Activated T-cell treated with anti-CD3 and anti-CD28 coated beads, Interleukin-2, amount 50 U/mL, for 4 hours (primary cell): ENCODE measurements at regions not wholly inside any gene's neighbourhood (a gene's known extent, or its start where the extent isn't known, plus 50 kb on each side); places are given as distances from the start of the nearest gene placed in this dataset.

Source experiments
- ATAC-seq, 2 donors: fragments of 200-7000 bp; cut with Tn5 transposase; one replicate each; pipeline ENCODE4 v1.10.0; 2021
- DNase-seq: peaks from one replicate; pipeline ENCODE4 v3.0.0-alpha.2; 2020
- H3K27me3 Mint-ChIP-seq: one replicate; pipeline ENCODE4 v1.8.0; 2021; ENCODE audit warnings: low read depth, mixed read lengths
- H3K36me3 Mint-ChIP-seq: one replicate; pipeline ENCODE4 v1.8.0; 2022; ENCODE audit warnings: mixed read lengths; ENCODE audit not compliant: insufficient read depth
- H3K4me1 Mint-ChIP-seq: one replicate; pipeline ENCODE4 v1.8.0; 2021; ENCODE audit warnings: low read depth, mixed read lengths
- H3K4me3 Mint-ChIP-seq: one replicate; pipeline ENCODE4 v1.8.0; 2021; ENCODE audit warnings: mild to moderate bottlenecking, moderate library complexity, mixed read lengths
- H3K9me3 Mint-ChIP-seq: one replicate; pipeline ENCODE4 v1.8.0; 2021; ENCODE audit warnings: mixed read lengths

GRCh38 chr3:127405010-127405598, 117.3 kb upstream of the PRR20G start:
- H3K4me1 Mint-ChIP-seq: no peaks in the 10 kb centered on the region
- ATAC-seq (no peak), DNase-seq (no peak)
- H3K9me3 Mint-ChIP-seq: no peaks in the 10 kb centered on the region
- H3K4me3 Mint-ChIP-seq: no peak overlapping the region
- no peaks in the 10 kb centered on the region for H3K36me3 Mint-ChIP-seq
- H3K27me3 Mint-ChIP-seq: peaks cover 25% of the 10 kb centered on the region

- Mint-ChIP-seq H3K4me3 (no peak overlapping the region), H3K36me3 (no peaks in the 10 kb centered on the region), H3K27me3 (peaks cover 25% of the 10 kb centered on the region), H3K4me1 (no peaks in the 10 kb centered on the region), H3K9me3 (no peaks in the 10 kb centered on the region)
- DNase-seq: no peak
- ATAC-seq: no peak
Measured at GRCh38 chr3:127404221-127405009, 116.6 kb upstream of the PRR20G start.

GRCh38 chr3:127403795-127404194, 115.9 kb upstream of the PRR20G start:
- DNase-seq: no peak
- Mint-ChIP-seq H3K9me3 (no peaks in the 10 kb centered on the region), H3K27me3 (peaks cover 25% of the 10 kb centered on the region), H3K36me3 (no peaks in the 10 kb centered on the region), H3K4me3 (no peak overlapping the region), H3K4me1 (no peaks in the 10 kb centered on the region)
- ATAC-seq: no peak

GRCh38 chr3:127399154-127399553, 111.3 kb upstream of the PRR20G start:
- no peak overlapping the region for H3K4me3 Mint-ChIP-seq
- H3K9me3 Mint-ChIP-seq: no peaks in the 10 kb centered on the region
- ATAC-seq: no peak
- H3K4me1 Mint-ChIP-seq: no peaks in the 10 kb centered on the region
- DNase-seq: no peak
- H3K27me3 Mint-ChIP-seq: peaks cover 6% of the 10 kb centered on the region
- H3K36me3 Mint-ChIP-seq: no peaks in the 10 kb centered on the region

GRCh38 chr3:127396473-127396872, 108.6 kb upstream of the PRR20G start:
- DNase-seq (no peak), ATAC-seq (no peak)
- no peak overlapping the region for H3K4me3 Mint-ChIP-seq
- no peaks in the 10 kb centered on the region for H3K9me3 Mint-ChIP-seq
- peaks cover 13% of the 10 kb centered on the region for H3K27me3 Mint-ChIP-seq
- no peaks in the 10 kb centered on the region for H3K36me3 Mint-ChIP-seq
- H3K4me1 Mint-ChIP-seq: no peaks in the 10 kb centered on the region

- DNase-seq: no peak
- ATAC-seq: no peak
Measured at GRCh38 chr3:127395663-127396355, 108.0 kb upstream of the PRR20G start.

GRCh38 chr3:127394984-127395662, 107.3 kb upstream of the PRR20G start:
- ATAC-seq: no peak
- Mint-ChIP-seq H3K36me3 (no peaks in the 10 kb centered on the region), H3K4me1 (no peaks in the 10 kb centered on the region), H3K27me3 (peaks cover 16% of the 10 kb centered on the region), H3K9me3 (no peaks in the 10 kb centered on the region), H3K4me3 (no peak overlapping the region)
- DNase-seq: no peak

More at GRCh38 chr3:127395663-127396355, 108.0 kb upstream of the PRR20G start:
- no peak overlapping the region for H3K4me3 Mint-ChIP-seq
- peaks cover 14% of the 10 kb centered on the region for H3K27me3 Mint-ChIP-seq
- H3K9me3 Mint-ChIP-seq: no peaks in the 10 kb centered on the region
- no peaks in the 10 kb centered on the region for H3K36me3 Mint-ChIP-seq
- no peaks in the 10 kb centered on the region for H3K4me1 Mint-ChIP-seq

- H3K27me3 Mint-ChIP-seq: peaks cover 24% of the 10 kb centered on the region
- no peaks in the 10 kb centered on the region for H3K9me3 Mint-ChIP-seq
- H3K4me1 Mint-ChIP-seq: no peaks in the 10 kb centered on the region
- H3K36me3 Mint-ChIP-seq: no peaks in the 10 kb centered on the region
- ATAC-seq (no peak), DNase-seq (no peak)
- H3K4me3 Mint-ChIP-seq: no peak overlapping the region
Measured at GRCh38 chr3:127394031-127394430, 106.2 kb upstream of the PRR20G start.

GRCh38 chr3:127393131-127393820, 105.4 kb upstream of the PRR20G start:
- DNase-seq (no peak), ATAC-seq (no peak)
- H3K27me3 Mint-ChIP-seq: peaks cover 24% of the 10 kb centered on the region
- no peaks in the 10 kb centered on the region for H3K9me3 Mint-ChIP-seq
- no peak overlapping the region for H3K4me3 Mint-ChIP-seq
- H3K4me1 Mint-ChIP-seq: no peaks in the 10 kb centered on the region
- no peaks in the 10 kb centered on the region for H3K36me3 Mint-ChIP-seq

- Mint-ChIP-seq H3K4me3 (no peak overlapping the region), H3K4me1 (no peaks in the 10 kb centered on the region), H3K36me3 (no peaks in the 10 kb centered on the region), H3K9me3 (no peaks in the 10 kb centered on the region), H3K27me3 (peaks cover 34% of the 10 kb centered on the region)
- DNase-seq (no peak), ATAC-seq (no peak)
Measured at GRCh38 chr3:127392156-127392490, 104.3 kb upstream of the PRR20G start.

- Mint-ChIP-seq H3K36me3 (no peaks in the 10 kb centered on the region), H3K4me3 (no peak overlapping the region), H3K9me3 (no peaks in the 10 kb centered on the region), H3K4me1 (no peaks in the 10 kb centered on the region), H3K27me3 (peaks cover 34% of the 10 kb centered on the region)
- no peak for ATAC-seq
- no peak for DNase-seq
Measured at GRCh38 chr3:127391436-127392155, 103.8 kb upstream of the PRR20G start.

GRCh38 chr3:127390365-127391025, 102.6 kb upstream of the PRR20G start:
- no peak overlapping the region for H3K4me3 Mint-ChIP-seq
- no peak for ATAC-seq
- no peaks in the 10 kb centered on the region for H3K9me3 Mint-ChIP-seq
- no peaks in the 10 kb centered on the region for H3K4me1 Mint-ChIP-seq
- DNase-seq: no peak
- H3K27me3 Mint-ChIP-seq: peaks cover 37% of the 10 kb centered on the region
- no peaks in the 10 kb centered on the region for H3K36me3 Mint-ChIP-seq

GRCh38 chr3:127389913-127390312, 102.1 kb upstream of the PRR20G start:
- H3K9me3 Mint-ChIP-seq: no peaks in the 10 kb centered on the region
- H3K27me3 Mint-ChIP-seq: peaks cover 35% of the 10 kb centered on the region
- no peaks in the 10 kb centered on the region for H3K36me3 Mint-ChIP-seq
- no peak for ATAC-seq
- H3K4me3 Mint-ChIP-seq: no peak overlapping the region
- no peak for DNase-seq
- no peaks in the 10 kb centered on the region for H3K4me1 Mint-ChIP-seq
